Tibial nerve (tissue), 4 donors: ENCODE measurements at regions not wholly inside any gene's neighbourhood (a gene's known extent, or its start where the extent isn't known, plus 50 kb on each side); places are given as distances from the start of the nearest gene placed in this dataset.

ENCODE experiments used
- CTCF ChIP-seq, 5 experiments: fragments of 200-600 bp in 3 of 5; fragments of 450-650 bp in 2 of 5; sonication (generic) in 3 of 5; IDR thresholded peaks; one replicate each; pipeline ENCODE4 v1.5.1; 2016 to 2019; ENCODE audit warnings: antibody characterized with exemption in 5 of 5, mild to moderate bottlenecking in 3 of 5, moderate library complexity in 2 of 5
- EP300 ChIP-seq, 2 donors: sonication (generic); formaldehyde crosslinking; IDR thresholded peaks; one replicate each; pipeline ENCODE4 v1.6.1; 2017; ENCODE audit warnings: antibody characterized with exemption in 2 of 2, mild to moderate bottlenecking in 1 of 2

DNA sequence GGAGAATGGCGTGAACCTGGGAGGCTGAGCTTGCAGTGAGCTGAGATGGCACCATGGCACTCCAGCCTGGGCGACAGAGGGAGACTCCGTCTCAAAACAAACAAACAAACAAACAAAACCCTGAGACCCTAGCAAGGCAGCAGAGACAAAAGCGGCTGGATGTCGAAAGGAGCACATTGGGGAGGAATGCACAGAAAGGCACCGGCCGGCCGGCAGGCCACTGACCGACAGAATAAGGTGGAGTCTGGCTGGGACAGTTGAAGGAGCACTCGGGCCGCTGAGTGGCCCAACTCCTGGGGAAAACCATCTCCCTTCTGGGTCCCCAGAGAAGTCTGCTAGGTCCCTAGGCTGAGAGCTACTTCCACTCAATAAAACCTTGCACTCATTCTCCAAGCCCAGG lies 256.2 kb downstream of the KIF21A start:
- TF ChIP-seq EP300 (IDR thresholded peaks at IDR 0.05), result no peak
- TF ChIP-seq CTCF (IDR thresholded peaks at IDR 0.05), result no peak
